Endothelial cell of umbilical vein (primary cell): ENCODE measurements at regions not wholly inside any gene's neighbourhood (a gene's known extent, or its start where the extent isn't known, plus 50 kb on each side); places are given as distances from the start of the nearest gene placed in this dataset.

Experiments
- BruUV-seq: library from RNA; stranded (reverse); fragments of 400-500 nt; replicated peaks from 2 replicates; lab custom pipeline; 2021; lab: Mats Ljungman, UMichigan
- CTCF ChIA-PET: fragments of 300-600, 350-600 bp; sonication (Branson Sonifier 250); formaldehyde crosslinking; loops from one replicate; lab custom pipeline; 2021; ENCODE audit warnings: antibody characterized with exemption, inconsistent platforms; lab: Charles Lee
- POLR2A ChIA-PET: fragments of 300-600, 350-600 bp; sonication (Branson Sonifier 250); formaldehyde crosslinking; loops from one replicate; lab custom pipeline; 2021; ENCODE audit warnings: antibody characterized with exemption, inconsistent platforms; lab: Charles Lee
- DNase-seq: peaks from one replicate; pipeline ENCODE4 v3.0.0-alpha.2; 2011; ENCODE audit warnings: low read depth, low spot score
- FAIRE-seq: peaks from 2 replicates; lab custom pipeline; 2011; peaks lifted over from hg19 to GRCh38; lab: Jason Lieb, UNC
- H2AFZ ChIP-seq: 2 replicates; pipeline ENCODE4 v1.6.0; 2012; ENCODE audit warnings: low read depth, low read length, control low read depth, inconsistent platforms
- H3K27ac ChIP-seq: 2 replicates; pipeline ENCODE4 v1.5.1; 2011; ENCODE audit warnings: low read depth, mild to moderate bottlenecking, control low read depth, low read length, moderate library complexity; ENCODE audit not compliant: insufficient read depth
- H3K27me3 ChIP-seq, 2 experiments: 2 replicates each; pipeline versions ENCODE4 v1.6.0 to v1.6.1; 2011; ENCODE audit warnings: low read length in 2 of 2, mixed read lengths in 1 of 2; ENCODE audit not compliant: control insufficient read depth in 2 of 2, insufficient read depth in 2 of 2
- H3K36me3 ChIP-seq, 2 experiments: 2 replicates in 1 of 2; 3 replicates in 1 of 2; pipeline ENCODE4 v1.5.1; 2011; ENCODE audit warnings: low read length in 2 of 2, mild to moderate bottlenecking in 1 of 2, moderate library complexity in 1 of 2; ENCODE audit not compliant: control insufficient read depth in 2 of 2, insufficient read depth in 2 of 2; ENCODE audit errors: extremely low read depth in 1 of 2
- H3K4me1 ChIP-seq: 3 replicates; pipeline ENCODE4 v1.5.1; 2011; ENCODE audit warnings: mild to moderate bottlenecking, low read length; ENCODE audit not compliant: control insufficient read depth, insufficient read depth; ENCODE audit errors: extremely low read depth
- H3K4me2 ChIP-seq: 2 replicates; pipeline ENCODE4 v1.6.1; 2011; ENCODE audit warnings: low read length, control low read depth, mixed read lengths; ENCODE audit not compliant: insufficient read depth
- H3K4me3 ChIP-seq, 3 experiments: fragments of 200-600 bp in 1 of 3; sonication (generic), shearing (Covaris generic) in 1 of 3; replicated peaks in 1 of 3; 2 replicates each; pipeline ENCODE4 v1.5.1; 2011 to 2016; ENCODE audit warnings: control low read depth in 3 of 3, low read length in 3 of 3, mild to moderate bottlenecking in 2 of 3, inconsistent platforms in 1 of 3, low read depth in 1 of 3, moderate library complexity in 1 of 3; ENCODE audit not compliant: insufficient read depth in 1 of 3
- H3K79me2 ChIP-seq: 2 replicates; pipeline ENCODE4 v1.6.0; 2012; ENCODE audit warnings: low read length, inconsistent platforms; ENCODE audit not compliant: control insufficient read depth, insufficient read depth
- H3K9ac ChIP-seq: replicated peaks from 2 replicates; pipeline ENCODE3; 2011; ENCODE audit warnings: low read length, control low read depth; ENCODE audit not compliant: insufficient read depth; ENCODE audit errors: extremely low read depth
- H3K9me1 ChIP-seq: replicated peaks from 3 replicates; pipeline ENCODE4 v1.6.0; 2011; ENCODE audit warnings: mild to moderate bottlenecking, low read length; ENCODE audit not compliant: control insufficient read depth, insufficient read depth; ENCODE audit errors: extremely low read depth
- H3K9me3 ChIP-seq: replicated peaks from 2 replicates; pipeline ENCODE4 v1.5.1; 2012; ENCODE audit warnings: low read length, inconsistent platforms; ENCODE audit not compliant: control insufficient read depth, insufficient read depth
- H4K20me1 ChIP-seq: replicated peaks from 2 replicates; pipeline ENCODE3; 2011; ENCODE audit warnings: mild to moderate bottlenecking, low read length; ENCODE audit not compliant: control insufficient read depth, insufficient read depth; ENCODE audit errors: extremely low read depth
- CTCF ChIP-seq, 2 donors: IDR thresholded peaks; 1 replicate in 1 of 2; 2 replicates in 1 of 2; pipeline ENCODE4 v1.5.1; 2011; ENCODE audit warnings: low read length in 2 of 2, mild to moderate bottlenecking in 2 of 2, moderate library complexity in 2 of 2, control low read depth in 1 of 2, inconsistent platforms in 1 of 2, low read depth in 1 of 2; ENCODE audit not compliant: insufficient read depth in 1 of 2; ENCODE audit errors: extremely low read depth in 1 of 2
- EZH2 ChIP-seq: IDR thresholded peaks from 2 replicates; pipeline ENCODE4 v1.6.1; 2012; ENCODE audit warnings: borderline replicate concordance, low read depth, mild to moderate bottlenecking, moderate library complexity, low read length, inconsistent platforms; ENCODE audit not compliant: severe bottlenecking
- FOS ChIP-seq: IDR thresholded peaks from 2 replicates; pipeline ENCODE4 v1.6.1; 2011; ENCODE audit warnings: mild to moderate bottlenecking, low read length, moderate library complexity, borderline replicate concordance; ENCODE audit not compliant: insufficient read depth
- GATA2 ChIP-seq: IDR thresholded peaks from 2 replicates; pipeline ENCODE4 v1.7.0; 2011; ENCODE audit warnings: low read depth, mild to moderate bottlenecking, moderate library complexity, mixed read lengths, low read length; ENCODE audit not compliant: insufficient read length, insufficient read depth
- JUN ChIP-seq: IDR thresholded peaks from 2 replicates; pipeline ENCODE4 v1.6.1; 2011; ENCODE audit warnings: borderline replicate concordance, low read depth; ENCODE audit not compliant: insufficient read length, insufficient read depth
- MAX ChIP-seq: IDR thresholded peaks from 2 replicates; pipeline ENCODE4 v1.6.1; 2011; ENCODE audit not compliant: insufficient read depth, insufficient read length
- MYC ChIP-seq: IDR thresholded peaks from one replicate; pipeline ENCODE4 v1.6.1; 2011; ENCODE audit warnings: mild to moderate bottlenecking, low read depth, low read length
- POLR2A ChIP-seq: IDR thresholded peaks from 2 replicates; pipeline ENCODE4 v1.6.1; 2012; ENCODE audit warnings: low read depth, mild to moderate bottlenecking, control low read depth, low read length
- POLR2AphosphoS5 ChIP-seq: IDR thresholded peaks from 2 replicates; pipeline ENCODE4 v1.6.1; 2012; ENCODE audit warnings: low read depth, mild to moderate bottlenecking, control low read depth, low read length, moderate library complexity; ENCODE audit not compliant: insufficient read depth
- dilution Hi-C: fragments of 300-500 bp; cut with MboI; formaldehyde crosslinking; loops from one replicate; pipeline ENCODE4 v1.15.0; 2019; ENCODE audit warnings: low sequenced_read_pairs; ENCODE audit not compliant: extremely low pct_ligation_motif_present
- intact Hi-C: fragments of 100-400 bp; cut with micrococcal nuclease; formaldehyde crosslinking; loops from one replicate; pipeline ENCODE4 v1.10.0; 2022

GRCh38 chr19:33888665-33889064 lies 92.0 kb downstream of the KCTD15 start:
- Histone ChIP-seq H3K79me2 (no peaks in the 10 kb centered on the region), H3K4me2 (no peak overlapping the region), H3K4me3 (no peak overlapping the region), H3K4me1 (peaks cover 10% of the 10 kb centered on the region), H3K36me3 (no peaks in the 10 kb centered on the region), H3K27ac (no peak overlapping the region), H3K9ac (no peak overlapping the region), H4K20me1 (no peaks in the 10 kb centered on the region), H3K9me3 (no peaks in the 10 kb centered on the region), H3K27me3 (no peaks in the 10 kb centered on the region), H2AFZ (no peak overlapping the region), H3K9me1 (no peaks in the 10 kb centered on the region)
- FAIRE-seq: no peak
- CTCF ChIA-PET: interaction anchor here (1.2 kb wide), 1 partner anchor 20 kb away, joined by 3 read pairs; no protein-coding TSS in a partner anchor
- no TSS peak for BruUV-seq
- POLR2A ChIA-PET: no interaction called here
- no peak for DNase-seq
- intact Hi-C loops (loop anchor here (10.0 kb wide), 1 partner anchor 514 kb away; the partner anchor contains the start of gene CEBPG), dilution Hi-C loops (no loop called here)
- TF ChIP-seq MAX (no peak), POLR2A (no peak), EZH2 (no peak), MYC (no peak), GATA2 (no peak), JUN (no peak), POLR2AphosphoS5 (no peak), FOS (no peak), CTCF (IDR thresholded peaks at IDR 0.05; ENCODE audit: extremely low read depth in 1 of 2, insufficient read depth in 1 of 2, low read depth in 1 of 2, low read length in 2 of 2) (no peak)
